GM12878 (cell line): ENCODE measurements at regions not wholly inside any gene's neighbourhood (a gene's known extent, or its start where the extent isn't known, plus 50 kb on each side); places are given as distances from the start of the nearest gene placed in this dataset.

Experiments
- ATAC-seq: fragments of 200-7000 bp; cut with Tn5 transposase; 3 replicates; pipeline ENCODE4 v1.9.1; 2020; ENCODE audit warnings: mild to moderate bottlenecking, moderate library complexity
- BruUV-seq: library from RNA; stranded (reverse); fragments of 400-500 nt; replicated peaks from 2 replicates; lab custom pipeline; 2021; lab: Mats Ljungman, UMichigan
- CTCF ChIA-PET: fragments of 300-600 bp; sonication (Branson Sonifier 250); formaldehyde crosslinking; extraction: SDS; loops from one replicate; lab custom pipeline; 2021; ENCODE audit warnings: inconsistent platforms; lab: Yijun Ruan, JAX
- POLR2A ChIA-PET: fragments of 350-600 bp; formaldehyde crosslinking; extraction: SDS; loops from one replicate; lab custom pipeline; 2021; ENCODE audit warnings: inconsistent platforms; lab: Charles Lee
- RAD21 ChIA-PET: fragments of 300-600 bp; sonication (Branson Sonifier 250); formaldehyde crosslinking; loops from one replicate; lab custom pipeline; 2023; ENCODE audit warnings: antibody characterized with exemption; ENCODE audit not compliant: unreplicated experiment; lab: Charles Lee
- SMC1A ChIA-PET: fragments of 300-600 bp; sonication (Branson Sonifier 250); formaldehyde crosslinking; loops from one replicate; lab custom pipeline; 2023; ENCODE audit not compliant: unreplicated experiment, uncharacterized antibody; lab: Charles Lee
- DNase-seq: peaks from one replicate; pipeline ENCODE4 v3.0.0-alpha.2; 2011; ENCODE audit warnings: low read depth, low spot score
- FAIRE-seq: peaks from 3 replicates; lab custom pipeline; 2011; peaks lifted over from hg19 to GRCh38; lab: Jason Lieb, UNC
- H2AFZ ChIP-seq: 2 replicates; pipeline ENCODE4 v1.6.0; 2011; ENCODE audit warnings: low read depth, low read length, control low read depth; ENCODE audit not compliant: control insufficient read depth
- H3K27ac ChIP-seq: 2 replicates; pipeline ENCODE4 v1.5.1; 2011; ENCODE audit warnings: control low read depth; ENCODE audit not compliant: control insufficient read depth, insufficient read depth
- H3K27me3 ChIP-seq, 2 experiments: replicated peaks in 1 of 2; 2 replicates each; pipeline versions ENCODE4 v1.6.0 to v1.6.1; 2011; ENCODE audit warnings: low read length in 1 of 2; ENCODE audit not compliant: control insufficient read depth in 2 of 2, insufficient read depth in 2 of 2
- H3K36me3 ChIP-seq, 2 experiments: 2 replicates each; pipeline ENCODE4 v1.5.1; 2011; ENCODE audit warnings: low read length in 1 of 2; ENCODE audit not compliant: control insufficient read depth in 2 of 2, insufficient read depth in 2 of 2
- H3K4me1 ChIP-seq: 2 replicates; pipeline ENCODE4 v1.6.1; 2011; ENCODE audit warnings: mild to moderate bottlenecking, low read length, moderate library complexity, mixed read lengths; ENCODE audit not compliant: control insufficient read depth, insufficient read depth
- H3K4me2 ChIP-seq: 2 replicates; pipeline ENCODE4 v1.6.0; 2011; ENCODE audit warnings: control low read depth; ENCODE audit not compliant: control insufficient read depth, insufficient read depth
- H3K4me3 ChIP-seq: fragments of 200-600 bp; sonication (generic); 2 replicates; pipeline ENCODE4 v1.5.1; 2016
- H3K79me2 ChIP-seq: 2 replicates; pipeline ENCODE4 v1.6.0; 2011; ENCODE audit warnings: low read length; ENCODE audit not compliant: control insufficient read depth, insufficient read depth
- H3K9ac ChIP-seq: 2 replicates; pipeline ENCODE4 v1.8.0; 2011; ENCODE audit warnings: low read length, control low read depth, mixed read lengths; ENCODE audit not compliant: control insufficient read depth, insufficient read depth
- H3K9me3 ChIP-seq: replicated peaks from 3 replicates; pipeline ENCODE4 v1.5.1; 2011; ENCODE audit warnings: mild to moderate bottlenecking, low read length; ENCODE audit not compliant: control insufficient read depth, insufficient read depth
- H4K20me1 ChIP-seq: 2 replicates; pipeline ENCODE4 v1.6.0; 2011; ENCODE audit not compliant: control insufficient read depth, insufficient read depth
- ELK1 ChIP-seq: IDR thresholded peaks from 2 replicates; pipeline ENCODE4 v1.6.1; 2012; ENCODE audit warnings: low read depth, low read length, improper control_type of control experiment
- FOS ChIP-seq: IDR thresholded peaks from 3 replicates; pipeline ENCODE4 v1.6.1; 2011; ENCODE audit warnings: borderline replicate concordance; ENCODE audit not compliant: insufficient read length; ENCODE audit errors: extremely low read depth
- HDAC2 ChIP-seq: fragments of 200-600 bp; sonication (generic); IDR thresholded peaks from 2 replicates; pipeline ENCODE4 v1.6.1; 2017
- IKZF1 ChIP-seq: fragments of 450-650 bp; conservative IDR thresholded peaks from 2 replicates; pipeline ENCODE4 v1.6.1; 2017; ENCODE audit warnings: antibody characterized with exemption, mild to moderate bottlenecking
- KLF5 ChIP-seq: fragments of 450-650 bp; IDR thresholded peaks from 2 replicates; pipeline ENCODE4 v1.6.1; 2014; ENCODE audit warnings: mild to moderate bottlenecking; ENCODE audit not compliant: partially characterized antibody
- MLLT1 ChIP-seq: fragments of 450-650 bp; IDR thresholded peaks from 2 replicates; pipeline ENCODE4 v1.6.1; 2016; ENCODE audit warnings: mild to moderate bottlenecking
- NBN ChIP-seq: fragments of 450-650 bp; IDR thresholded peaks from 2 replicates; pipeline ENCODE4 v1.6.1; 2016
- STAT1 ChIP-seq: fragments of 450-650 bp; conservative IDR thresholded peaks from 2 replicates; pipeline ENCODE4 v1.6.1; 2014; ENCODE audit warnings: antibody characterized with exemption, mild to moderate bottlenecking
- SUPT20H ChIP-seq: IDR thresholded peaks from 2 replicates; pipeline ENCODE4 v1.6.1; 2011; ENCODE audit warnings: low read depth, mild to moderate bottlenecking, low read length, moderate library complexity, borderline replicate concordance; ENCODE audit not compliant: control insufficient read depth
- TCF12 ChIP-seq: IDR thresholded peaks from 2 replicates; pipeline ENCODE4 v1.6.1; 2011; ENCODE audit warnings: low read depth, mild to moderate bottlenecking, low read length
- WGBS: methylation state at CpG from one replicate; pipeline ENCODE4 v1.1.6; 2016; ENCODE audit warnings: low lambda C conversion rate; ENCODE audit not compliant: insufficient replicate concordance, insufficient coverage; ENCODE audit errors: missing lambda C conversion rate; 5-methylcytosine and 5-hydroxymethylcytosine counted together
- in situ Hi-C: fragments of 300-500 bp; cut with MboI; formaldehyde crosslinking; loops from 9 replicates; pipeline ENCODE4 v1.14.3; 2018; ENCODE audit warnings: mixed read lengths
- intact Hi-C: fragments of 100-400 bp; cut with micrococcal nuclease; formaldehyde crosslinking; loops from one replicate; pipeline ENCODE4 v1.14.2; 2022; ENCODE audit not compliant: unreplicated experiment

- WGBS: 14% methylated on average over 5 of the region's 5 CpGs
Measured at GRCh38 chr22:27115816-27116256, 458.4 kb downstream of the MIAT start.

GRCh38 chr22:27116312-27117086 lies 459.1 kb downstream of the MIAT start:
- Histone ChIP-seq H3K4me1 (no peaks in the 10 kb centered on the region), H3K9me3 (no peaks in the 10 kb centered on the region; the same call in 2 of the 3 replicates), H4K20me1 (no peaks in the 10 kb centered on the region), H2AFZ (no peak overlapping the region), H3K4me3 (no peak overlapping the region), H3K79me2 (no peaks in the 10 kb centered on the region), H3K9ac (no peak overlapping the region), H3K27me3 (no peaks in the 10 kb centered on the region), H3K4me2 (no peak overlapping the region), H3K27ac (no peak overlapping the region), H3K36me3 (no peaks in the 10 kb centered on the region)
- RAD21 ChIA-PET: no interaction called here
- no peak for ATAC-seq
- SMC1A ChIA-PET: interaction anchor here (0.6 kb wide), 1 partner anchor 1323 kb away, joined by 3 read pairs; no protein-coding TSS in a partner anchor
- intact Hi-C loops: no loop called here
- DNase-seq: no peak
- POLR2A ChIA-PET: no interaction called here
- CTCF ChIA-PET: interaction anchor here (0.6 kb wide), 1 partner anchor 26 kb away, joined by 4 read pairs; no protein-coding TSS in a partner anchor
- BruUV-seq: no TSS peak
- TF ChIP-seq STAT1 (no peak), SUPT20H (no peak), TCF12 (no peak), MLLT1 (no peak), IKZF1 (no peak), KLF5 (no peak), ELK1 (no peak)
- in situ Hi-C loops: loop anchor here (5.0 kb wide), 2 partner anchors 49 to 56 kb away; no protein-coding TSS in a partner anchor
- 0% methylated on average over 2 of the region's 2 CpGs for WGBS
- FAIRE-seq: no peak

More at GRCh38 chr22:27115816-27116256, 458.4 kb downstream of the MIAT start:
- H3K4me2 ChIP-seq: no peak overlapping the region
- H3K4me3 ChIP-seq: no peak overlapping the region
- no peaks in the 10 kb centered on the region for H4K20me1 ChIP-seq
- intact Hi-C loops: no loop called here
- no peak for FAIRE-seq
- ChIA-PET POLR2A (no interaction called here), RAD21 (no interaction called here)
- no peaks in the 10 kb centered on the region for H3K27me3 ChIP-seq
- no peaks in the 10 kb centered on the region; the same call in 2 of the 3 replicates for H3K9me3 ChIP-seq
- TF ChIP-seq HDAC2 (no peak), FOS (no peak), STAT1 (no peak), NBN (no peak), IKZF1 (no peak)
- TF ChIP-seq, all 136 proteins: peak for 0
- no peaks in the 10 kb centered on the region for H3K4me1 ChIP-seq
- DNase-seq (no peak), ATAC-seq (no peak)
- no peaks in the 10 kb centered on the region for H3K79me2 ChIP-seq
- in situ Hi-C loops: loop anchor here (5.0 kb wide), 2 partner anchors 49 to 56 kb away; no protein-coding TSS in a partner anchor
- H3K9ac ChIP-seq: no peak overlapping the region
- BruUV-seq: no TSS peak
- ChIA-PET CTCF (no interaction called here), SMC1A (no interaction called here)
- no peak overlapping the region for H3K27ac ChIP-seq
- no peaks in the 10 kb centered on the region for H3K36me3 ChIP-seq
- H2AFZ ChIP-seq: no peak overlapping the region
